ENCODE measurements at regions not wholly inside any gene's neighbourhood (a gene's known extent, or its start where the extent isn't known, plus 50 kb on each side); places are given as distances from the start of the nearest gene placed in this dataset.

DNA sequence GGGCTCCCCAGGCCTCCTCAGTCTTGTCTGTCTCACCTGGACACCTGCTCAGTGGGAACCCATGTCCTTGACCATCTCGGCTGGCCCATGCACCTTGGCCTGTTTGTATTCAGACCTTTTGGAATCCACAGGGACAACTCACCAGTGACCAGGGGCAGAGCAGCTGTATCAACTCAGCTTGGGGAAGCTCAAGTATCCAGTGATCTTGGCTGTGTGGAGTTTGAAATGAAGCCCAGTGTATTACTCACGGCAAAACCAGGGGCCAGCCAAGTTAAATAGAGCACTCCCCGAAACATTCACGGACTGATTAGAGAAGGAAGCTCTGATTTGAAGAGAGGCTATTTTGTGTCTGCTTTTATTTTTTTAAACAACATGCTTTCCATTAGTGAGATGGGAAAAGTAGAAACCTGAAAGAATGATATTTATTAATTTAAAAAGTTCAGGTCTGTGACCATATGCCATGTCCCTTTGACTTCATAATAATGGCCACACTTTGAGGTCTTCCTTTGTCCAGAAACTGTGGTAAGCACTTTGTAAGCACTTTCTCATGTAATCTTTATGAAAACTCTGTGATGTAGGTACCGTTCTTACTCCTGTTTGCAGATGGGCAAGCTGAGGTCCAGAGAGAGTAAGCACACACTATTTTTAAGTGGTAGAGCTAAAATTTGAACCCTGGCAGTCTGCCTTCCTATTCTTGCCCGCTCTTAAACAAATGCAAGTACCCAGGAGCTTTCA is 656.5 kb downstream of the BNC2 start:
- Mint-ChIP-seq H3K4me1 (no peaks in the 10 kb centered on the region), H3K27ac (no peak overlapping the region), H3K4me3 (no peak overlapping the region), H3K36me3 (no peaks in the 10 kb centered on the region), H3K9me3 (peaks cover 2 to 12% (median 5%) of the 10 kb centered on the region in 5 donors), H3K27me3 (no peaks in the 10 kb centered on the region)
- ChIA-PET POLR2A (no interaction called here), CTCF (no interaction called here)
- Histone ChIP-seq H3K27me3 (ENCODE audit: insufficient read depth, low read length, poor library complexity, severe bottlenecking) (no peaks in the 10 kb centered on the region), H3K9me3 (ENCODE audit: low read length) (no peaks in the 10 kb centered on the region), H3K4me1 (ENCODE audit: insufficient read depth, low read length) (no peaks in the 10 kb centered on the region), H3K27ac (ENCODE audit: low read depth, low read length) (no peak overlapping the region), H3K4me3 (ENCODE audit: low read length) (no peak overlapping the region), H3K36me3 (ENCODE audit: insufficient read depth, low read length) (no peaks in the 10 kb centered on the region)
- DNase-seq, result no peak

- Histone ChIP-seq H3K27ac (ENCODE audit: low read depth, low read length) (no peak overlapping the region), H3K36me3 (ENCODE audit: insufficient read depth, low read length) (no peaks in the 10 kb centered on the region), H3K27me3 (ENCODE audit: insufficient read depth, low read length, poor library complexity, severe bottlenecking) (no peaks in the 10 kb centered on the region), H3K4me3 (ENCODE audit: low read length) (no peak overlapping the region), H3K4me1 (ENCODE audit: insufficient read depth, low read length) (no peaks in the 10 kb centered on the region), H3K9me3 (ENCODE audit: low read length) (no peaks in the 10 kb centered on the region)
- H3K4me3 Mint-ChIP-seq, result no peak overlapping the region
- no peaks in the 10 kb centered on the region for H3K27me3 Mint-ChIP-seq
- H3K4me1 Mint-ChIP-seq, result no peaks in the 10 kb centered on the region
- H3K9me3 Mint-ChIP-seq, result peaks cover 2 to 9% (median 5%) of the 10 kb centered on the region in 5 donors
- H3K36me3 Mint-ChIP-seq, result no peaks in the 10 kb centered on the region
- no peak overlapping the region for H3K27ac Mint-ChIP-seq
- no peak for DNase-seq
- POLR2A ChIA-PET, result no interaction called here
- CTCF ChIA-PET, result no interaction called here
Measured at GRCh38 chr9:16214677-16215352, 655.7 kb downstream of the BNC2 start.

- CTCF ChIA-PET, result no interaction called here
- Mint-ChIP-seq H3K4me1 (no peaks in the 10 kb centered on the region), H3K36me3 (no peaks in the 10 kb centered on the region), H3K27me3 (no peaks in the 10 kb centered on the region), H3K4me3 (no peak overlapping the region), H3K27ac (no peak overlapping the region), H3K9me3 (peaks cover 0 to 9% (median 2%) of the 10 kb centered on the region in 5 donors)
- H3K27ac ChIP-seq (ENCODE audit: low read depth, low read length), result no peak overlapping the region
- no peak overlapping the region for H3K4me3 ChIP-seq (ENCODE audit: low read length)
- H3K9me3 ChIP-seq (ENCODE audit: low read length), result no peaks in the 10 kb centered on the region
- no peaks in the 10 kb centered on the region for H3K36me3 ChIP-seq (ENCODE audit: insufficient read depth, low read length)
- no peaks in the 10 kb centered on the region for H3K4me1 ChIP-seq (ENCODE audit: insufficient read depth, low read length)
- no peak for DNase-seq
- POLR2A ChIA-PET, result no interaction called here
- H3K27me3 ChIP-seq (ENCODE audit: insufficient read depth, low read length, poor library complexity, severe bottlenecking), result no peaks in the 10 kb centered on the region
Measured at GRCh38 chr9:16215353-16215680, 655.2 kb downstream of the BNC2 start.

DNA sequence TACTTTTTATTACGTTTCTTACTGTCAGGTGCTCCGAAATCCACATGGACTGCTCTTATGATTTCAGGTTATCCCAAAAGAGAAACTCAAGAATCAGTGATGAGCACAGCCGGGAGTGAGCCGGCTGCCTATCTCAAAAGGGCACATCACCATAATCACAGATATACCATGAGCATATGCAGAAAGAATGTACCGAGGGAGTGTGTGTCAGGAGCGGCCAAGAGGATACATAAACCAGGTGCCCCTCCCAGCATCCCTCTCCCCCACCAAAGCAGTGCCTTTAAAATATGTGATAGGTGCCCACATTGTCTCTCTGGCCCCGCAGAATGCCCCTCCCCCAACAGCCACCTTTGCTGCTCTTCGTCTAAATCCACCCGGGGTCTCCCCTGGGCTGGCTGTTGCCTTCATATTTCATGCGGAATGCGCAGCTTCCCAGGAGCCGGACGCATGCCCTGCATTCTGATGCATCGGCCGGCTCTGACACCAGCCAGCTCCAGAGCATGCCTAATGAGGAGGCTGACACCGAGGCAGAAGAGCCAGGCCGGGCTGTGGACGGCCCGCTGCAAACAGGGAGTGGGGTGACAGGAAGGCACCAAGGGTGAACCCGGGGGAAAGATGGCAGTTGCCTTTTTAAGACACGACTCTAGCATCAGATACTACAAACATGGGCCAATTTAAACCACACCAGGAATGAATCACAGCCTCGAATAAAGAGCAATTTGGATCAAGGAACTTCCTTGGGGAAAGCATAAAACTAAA is 652.3 kb downstream of the BNC2 start:
- Histone ChIP-seq H3K4me1 (ENCODE audit: insufficient read depth, low read length) (no peaks in the 10 kb centered on the region), H3K36me3 (ENCODE audit: insufficient read depth, low read length) (no peaks in the 10 kb centered on the region), H3K4me3 (ENCODE audit: low read length) (no peak overlapping the region), H3K9me3 (ENCODE audit: low read length) (no peaks in the 10 kb centered on the region), H3K27ac (ENCODE audit: low read depth, low read length) (no peak overlapping the region), H3K27me3 (ENCODE audit: insufficient read depth, low read length, poor library complexity, severe bottlenecking) (no peaks in the 10 kb centered on the region)
- Mint-ChIP-seq H3K36me3 (no peaks in the 10 kb centered on the region), H3K27ac (no peak overlapping the region), H3K4me1 (no peaks in the 10 kb centered on the region), H3K4me3 (no peak overlapping the region), H3K27me3 (no peaks in the 10 kb centered on the region), H3K9me3 (peaks cover 0 to 14% (median 0%) of the 10 kb centered on the region in 5 donors)
- no peak for DNase-seq
- ChIA-PET POLR2A (no interaction called here), CTCF (no interaction called here)

DNA sequence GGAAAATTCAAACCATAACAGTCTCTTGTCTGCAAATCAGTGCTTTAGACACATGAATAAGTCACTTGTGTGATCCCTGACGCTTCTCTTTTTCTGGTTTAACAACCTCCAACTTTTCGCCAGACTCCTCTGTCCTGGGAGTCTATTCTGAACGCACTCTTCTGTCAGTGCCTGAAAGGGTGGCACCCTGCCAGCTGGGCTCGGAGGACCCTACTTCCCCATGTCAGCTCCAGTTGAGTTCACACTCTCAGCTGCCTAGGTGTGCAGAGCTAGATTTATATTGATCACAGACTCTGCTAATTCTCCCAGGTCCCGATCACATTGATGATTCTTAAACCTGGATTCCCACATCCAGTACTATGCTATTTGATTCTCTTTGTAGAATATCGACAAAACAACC is 649.1 kb downstream of the BNC2 start:
- no peaks in the 10 kb centered on the region for H3K36me3 ChIP-seq (ENCODE audit: insufficient read depth, low read length)
- CTCF ChIA-PET, result no interaction called here
- H3K36me3 Mint-ChIP-seq, result no peaks in the 10 kb centered on the region
- H3K27me3 ChIP-seq (ENCODE audit: insufficient read depth, low read length, poor library complexity, severe bottlenecking), result no peaks in the 10 kb centered on the region
- peaks cover 0 to 13% (median 2%) of the 10 kb centered on the region in 5 donors for H3K9me3 Mint-ChIP-seq
- no peak overlapping the region for H3K4me3 Mint-ChIP-seq
- no peak overlapping the region for H3K27ac Mint-ChIP-seq
- no peaks in the 10 kb centered on the region for H3K9me3 ChIP-seq (ENCODE audit: low read length)
- no peaks in the 10 kb centered on the region for H3K4me1 ChIP-seq (ENCODE audit: insufficient read depth, low read length)
- no peak overlapping the region for H3K27ac ChIP-seq (ENCODE audit: low read depth, low read length)
- H3K27me3 Mint-ChIP-seq, result no peaks in the 10 kb centered on the region
- POLR2A ChIA-PET, result no interaction called here
- H3K4me3 ChIP-seq (ENCODE audit: low read length), result no peak overlapping the region
- no peaks in the 10 kb centered on the region for H3K4me1 Mint-ChIP-seq
- no peak for DNase-seq

DNA sequence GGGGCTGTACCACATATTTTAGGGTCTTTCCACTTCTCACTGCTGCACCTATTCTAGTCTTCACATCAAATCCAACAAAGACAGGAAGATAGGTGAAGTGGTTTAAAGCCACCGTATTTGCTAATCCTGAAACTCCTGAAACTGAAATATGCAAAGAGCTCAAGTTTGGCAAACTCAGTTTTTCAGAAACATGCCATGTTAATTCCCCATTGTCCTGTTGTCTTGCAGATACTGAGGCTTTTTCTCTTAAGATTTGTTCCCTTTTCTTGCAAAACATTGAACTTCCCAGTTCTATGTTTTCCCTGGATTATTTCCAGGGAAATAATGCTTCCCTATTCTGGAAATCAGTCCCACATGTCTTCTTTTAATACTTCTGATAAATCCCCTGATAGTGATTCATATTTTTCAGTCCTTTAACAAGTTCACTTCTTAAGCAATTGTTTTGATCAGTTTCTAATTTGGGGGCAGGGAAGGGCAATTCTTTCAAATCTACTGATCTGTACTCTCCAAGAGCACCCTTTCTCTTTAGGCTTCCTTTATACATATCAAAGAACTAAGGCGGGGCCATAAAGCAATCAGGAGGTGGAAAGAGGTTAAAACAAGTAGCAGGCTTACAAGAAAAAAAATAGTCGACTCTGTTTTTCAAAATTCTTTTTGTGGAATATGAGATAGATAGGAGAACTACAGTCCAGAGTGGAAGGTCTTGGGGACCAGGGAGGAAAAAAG is 648.5 kb downstream of the BNC2 start:
- no peak overlapping the region for H3K27ac Mint-ChIP-seq
- POLR2A ChIA-PET, result no interaction called here

DNA sequence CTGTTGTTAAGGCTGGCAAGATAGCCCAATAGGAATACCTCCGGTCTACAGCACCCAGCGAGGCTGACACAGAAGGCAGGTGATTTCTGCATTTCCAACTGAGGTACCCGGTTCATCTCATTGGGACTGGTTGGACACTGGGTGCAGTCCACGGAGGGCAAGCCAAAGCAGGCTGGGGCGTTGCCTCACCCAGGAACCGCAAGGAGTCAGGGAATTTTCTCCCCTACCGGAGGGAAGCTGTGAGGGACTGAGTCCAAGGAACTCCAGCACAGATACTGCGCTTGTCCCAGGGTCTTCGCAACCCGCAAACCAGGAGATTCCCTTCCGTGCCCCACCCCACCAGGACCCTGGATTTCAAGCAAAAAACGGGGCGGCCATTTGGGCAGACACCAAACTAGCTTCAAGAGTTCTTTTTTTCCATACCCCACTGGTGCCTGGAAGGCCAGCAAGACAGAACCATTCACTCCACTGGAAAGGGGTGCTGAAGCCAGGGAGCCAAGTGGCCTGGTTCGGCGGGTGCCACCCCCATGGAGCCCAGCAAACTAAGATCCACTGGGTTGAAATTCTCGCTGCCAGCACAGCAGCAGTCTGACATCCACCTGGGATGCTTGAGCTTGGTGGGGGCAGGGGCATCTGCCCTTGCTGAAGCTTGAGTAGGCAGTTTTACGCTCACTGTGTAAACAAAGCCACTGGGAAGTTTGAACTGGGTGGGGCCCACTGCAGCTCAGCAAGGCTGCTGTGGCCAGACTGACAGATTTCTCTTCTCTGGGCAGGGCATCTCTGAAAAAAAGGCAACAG is 647.2 kb downstream of the BNC2 start:
- H3K27ac Mint-ChIP-seq, result no peak overlapping the region
- no peaks in the 10 kb centered on the region for H3K4me1 Mint-ChIP-seq
- no peaks in the 10 kb centered on the region for H3K27me3 ChIP-seq (ENCODE audit: insufficient read depth, low read length, poor library complexity, severe bottlenecking)
- H3K9me3 Mint-ChIP-seq, result peaks cover 0 to 14% (median 7%) of the 10 kb centered on the region in 5 donors
- no peak overlapping the region for H3K4me3 Mint-ChIP-seq
- no peaks in the 10 kb centered on the region for H3K9me3 ChIP-seq (ENCODE audit: low read length)
- no peaks in the 10 kb centered on the region for H3K27me3 Mint-ChIP-seq
- H3K36me3 Mint-ChIP-seq, result no peaks in the 10 kb centered on the region
- ChIA-PET CTCF (no interaction called here), POLR2A (no interaction called here)
- no peak overlapping the region for H3K4me3 ChIP-seq (ENCODE audit: low read length)
- no peaks in the 10 kb centered on the region for H3K36me3 ChIP-seq (ENCODE audit: insufficient read depth, low read length)
- no peaks in the 10 kb centered on the region for H3K4me1 ChIP-seq (ENCODE audit: insufficient read depth, low read length)
- DNase-seq, result no peak
- no peak overlapping the region for H3K27ac ChIP-seq (ENCODE audit: low read depth, low read length)

More for the DNA sequence above, 648.5 kb downstream of the BNC2 start:
- Mint-ChIP-seq H3K4me1 (no peaks in the 10 kb centered on the region), H3K27me3 (no peaks in the 10 kb centered on the region), H3K36me3 (no peaks in the 10 kb centered on the region), H3K4me3 (no peak overlapping the region), H3K9me3 (peaks cover 0 to 13% (median 2%) of the 10 kb centered on the region in 5 donors)
- no peaks in the 10 kb centered on the region for H3K36me3 ChIP-seq (ENCODE audit: insufficient read depth, low read length)
- no peaks in the 10 kb centered on the region for H3K9me3 ChIP-seq (ENCODE audit: low read length)
- H3K27me3 ChIP-seq (ENCODE audit: insufficient read depth, low read length, poor library complexity, severe bottlenecking), result no peaks in the 10 kb centered on the region
- no peak for DNase-seq
- H3K27ac ChIP-seq (ENCODE audit: low read depth, low read length), result no peak overlapping the region
- CTCF ChIA-PET, result no interaction called here
- no peaks in the 10 kb centered on the region for H3K4me1 ChIP-seq (ENCODE audit: insufficient read depth, low read length)
- H3K4me3 ChIP-seq (ENCODE audit: low read length), result no peak overlapping the region

Measured in CD8-positive, alpha-beta memory T cell (primary cell).